Coronary artery (tissue), 2 donors: ENCODE measurements at regions not wholly inside any gene's neighbourhood (a gene's known extent, or its start where the extent isn't known, plus 50 kb on each side); places are given as distances from the start of the nearest gene placed in this dataset.

ENCODE experiments used
- DNase-seq: peaks from one replicate; pipeline ENCODE4 v3.0.0-alpha.2; 2017; ENCODE audit warnings: low spot score
- H3K27ac ChIP-seq, 2 donors: fragments of 200-600 bp; sonication (generic); one replicate each; pipeline ENCODE4 v1.5.1; 2016 to 2019
- H3K4me3 ChIP-seq: fragments of 200-600 bp; sonication (generic); 2 replicates; pipeline ENCODE4 v1.5.1; 2016; ENCODE audit warnings: mild to moderate bottlenecking, moderate library complexity
- TF ChIP-seq, protein P1 (sequence below): fragments of 200-600 bp; sonication (generic); IDR thresholded peaks from one replicate; pipeline ENCODE4 v1.5.1; 2019; ENCODE audit warnings: antibody characterized with exemption

DNA sequence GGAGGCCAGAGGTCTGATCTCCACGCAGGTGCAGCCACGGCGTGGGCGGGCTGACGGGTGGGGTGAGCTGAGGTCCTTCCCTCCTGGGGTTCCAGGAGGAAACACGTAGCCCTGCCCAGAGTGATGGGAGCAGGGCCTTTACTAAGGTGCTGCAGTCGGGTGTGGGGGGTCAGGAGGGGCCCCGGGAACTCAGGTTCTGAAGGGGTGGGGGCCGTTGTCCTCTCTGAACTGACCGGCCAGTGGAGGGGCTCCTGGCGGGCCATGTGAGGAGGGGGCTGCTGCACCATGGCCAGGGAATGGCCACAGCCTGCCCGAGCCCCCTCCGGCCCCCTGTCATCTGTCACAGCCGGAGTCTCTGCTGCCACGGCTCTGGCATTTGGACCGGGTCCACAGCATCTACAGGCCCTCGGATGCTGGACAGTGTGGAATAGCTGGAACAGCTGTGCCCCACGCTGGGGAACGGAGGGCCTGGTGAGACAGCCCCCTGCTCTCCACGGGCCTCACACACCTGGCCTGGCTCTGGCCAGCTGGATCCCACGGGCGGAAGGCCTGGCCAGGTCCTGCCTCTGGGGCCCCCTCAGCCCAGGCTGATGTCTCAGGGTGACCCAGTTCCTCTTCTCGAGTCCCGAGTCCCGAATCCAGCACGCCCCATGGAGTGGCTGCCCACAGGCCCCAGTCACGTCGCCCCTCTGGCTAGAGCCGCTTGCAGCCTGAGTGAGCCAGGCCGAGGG lies 145.6 kb upstream of the GPC1 start:
- TF ChIP-seq, protein P1, sequence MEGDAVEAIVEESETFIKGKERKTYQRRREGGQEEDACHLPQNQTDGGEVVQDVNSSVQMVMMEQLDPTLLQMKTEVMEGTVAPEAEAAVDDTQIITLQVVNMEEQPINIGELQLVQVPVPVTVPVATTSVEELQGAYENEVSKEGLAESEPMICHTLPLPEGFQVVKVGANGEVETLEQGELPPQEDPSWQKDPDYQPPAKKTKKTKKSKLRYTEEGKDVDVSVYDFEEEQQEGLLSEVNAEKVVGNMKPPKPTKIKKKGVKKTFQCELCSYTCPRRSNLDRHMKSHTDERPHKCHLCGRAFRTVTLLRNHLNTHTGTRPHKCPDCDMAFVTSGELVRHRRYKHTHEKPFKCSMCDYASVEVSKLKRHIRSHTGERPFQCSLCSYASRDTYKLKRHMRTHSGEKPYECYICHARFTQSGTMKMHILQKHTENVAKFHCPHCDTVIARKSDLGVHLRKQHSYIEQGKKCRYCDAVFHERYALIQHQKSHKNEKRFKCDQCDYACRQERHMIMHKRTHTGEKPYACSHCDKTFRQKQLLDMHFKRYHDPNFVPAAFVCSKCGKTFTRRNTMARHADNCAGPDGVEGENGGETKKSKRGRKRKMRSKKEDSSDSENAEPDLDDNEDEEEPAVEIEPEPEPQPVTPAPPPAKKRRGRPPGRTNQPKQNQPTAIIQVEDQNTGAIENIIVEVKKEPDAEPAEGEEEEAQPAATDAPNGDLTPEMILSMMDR = no peak
- Histone ChIP-seq H3K4me3 (no peak overlapping the region), H3K27ac (no peak overlapping the region)
- peak; percentile 62 for DNase-seq

DNA sequence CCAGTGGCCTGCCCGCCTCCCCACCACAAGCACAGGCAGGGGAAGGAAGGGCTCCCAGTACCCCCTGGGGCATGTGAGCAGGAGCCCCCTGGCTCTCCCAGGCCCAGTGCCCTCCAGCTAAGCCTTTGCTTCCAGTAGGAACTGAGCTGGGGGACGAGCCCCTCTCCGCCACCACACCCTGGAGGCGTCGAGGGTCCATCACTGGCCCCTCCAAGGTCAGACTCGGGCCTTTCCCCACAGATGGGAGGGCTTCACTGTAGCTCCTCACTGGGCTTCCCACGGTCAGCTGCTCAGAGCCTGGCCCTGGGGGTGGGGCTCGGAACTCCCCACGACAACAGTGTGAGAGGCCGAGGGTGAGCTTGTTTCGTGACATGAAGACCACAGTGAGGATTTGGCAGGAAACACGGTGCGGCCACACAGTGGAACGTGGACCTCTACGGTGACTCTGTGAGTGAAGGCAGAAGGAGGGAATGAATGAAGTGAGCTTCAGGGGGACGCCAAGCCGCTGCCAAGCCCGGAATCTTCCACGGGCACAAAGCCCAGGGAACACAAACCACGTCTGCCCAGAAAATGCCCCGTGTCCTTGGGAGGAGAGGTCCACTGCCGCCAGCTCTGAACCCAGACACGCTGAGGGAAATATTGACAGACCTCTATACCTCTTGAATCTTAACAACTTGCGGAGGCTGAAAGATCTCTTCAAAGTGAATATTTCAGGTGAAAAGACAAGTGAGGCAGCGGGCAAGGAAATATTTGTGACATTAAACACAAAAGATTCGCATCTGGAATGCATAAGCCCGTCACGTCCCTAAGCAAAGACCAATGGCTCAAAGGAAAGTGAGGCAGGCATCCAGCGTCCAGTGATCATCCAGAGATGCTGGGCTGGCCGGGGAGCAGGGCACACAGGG lies 144.8 kb upstream of the GPC1 start:
- no peak overlapping the region for H3K4me3 ChIP-seq

DNA sequence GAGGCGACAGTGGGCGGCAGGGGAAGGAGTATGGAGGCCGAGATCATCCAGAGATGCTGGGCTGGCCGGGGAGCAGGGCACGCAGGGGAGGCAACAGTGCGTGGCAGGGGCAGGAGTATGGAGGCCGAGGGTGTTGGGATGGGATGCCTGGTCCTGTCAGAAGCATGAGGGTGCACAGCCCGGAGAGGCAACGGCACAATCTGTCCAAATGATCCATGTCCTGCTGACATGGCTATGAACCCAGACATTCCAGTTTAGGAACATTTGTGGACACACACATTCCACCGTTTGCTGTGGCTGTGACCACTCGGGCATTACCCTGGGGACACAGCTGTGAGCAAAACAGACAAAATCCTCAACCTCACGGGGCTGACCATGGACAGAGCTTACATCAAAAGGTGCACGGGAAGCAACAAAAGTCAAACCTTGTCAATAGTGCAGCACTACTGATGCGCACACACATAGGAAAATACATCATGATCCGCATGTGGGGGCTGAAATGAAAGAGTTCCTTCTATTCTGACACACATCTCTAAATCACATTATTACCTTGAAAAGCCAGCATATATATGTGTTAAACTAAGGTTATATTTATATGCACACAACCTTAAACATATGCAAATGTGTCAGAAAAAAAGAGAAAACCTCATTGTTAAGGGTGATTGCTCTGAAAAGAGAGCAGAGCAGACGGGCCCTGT lies 144.0 kb upstream of the GPC1 start:
- peak; percentile 60 for DNase-seq
- no peak overlapping the region for H3K27ac ChIP-seq
- TF ChIP-seq, protein P1 = no peak
- no peak overlapping the region for H3K4me3 ChIP-seq

More for the DNA sequence above, 144.8 kb upstream of the GPC1 start:
- TF ChIP-seq, protein P1 = no peak
- no peak overlapping the region for H3K27ac ChIP-seq
- peak; percentile 63 for DNase-seq

DNA sequence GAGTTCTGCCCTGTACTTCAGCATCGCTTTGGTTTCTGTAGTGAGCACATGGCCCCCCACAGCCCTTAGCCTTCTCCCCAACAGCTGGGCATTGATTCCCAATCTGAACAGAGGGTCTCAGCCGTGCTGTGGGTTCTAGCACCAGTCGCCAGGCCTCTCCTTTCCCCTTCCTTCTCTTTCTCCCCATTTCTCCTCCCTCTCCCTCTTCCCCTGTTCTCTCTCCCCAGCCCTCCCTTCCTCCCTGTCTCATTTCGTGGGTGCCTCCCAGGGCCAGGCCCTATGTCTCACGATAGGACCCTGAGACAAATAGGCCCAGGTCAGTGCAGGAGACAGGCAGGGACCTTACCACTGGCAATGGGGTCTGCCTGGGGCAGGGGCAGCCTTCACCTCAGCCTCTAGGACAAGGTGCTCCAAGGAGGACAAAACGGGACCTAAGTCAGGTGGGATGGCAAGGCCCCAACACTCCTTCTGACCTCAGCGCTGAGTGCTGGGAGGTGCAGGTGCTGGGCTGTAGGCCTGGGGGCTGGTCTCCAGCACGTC lies 143.4 kb upstream of the GPC1 start:
- Histone ChIP-seq H3K4me3 (no peak overlapping the region), H3K27ac (no peak overlapping the region)
- peak; percentile 53 for DNase-seq
- TF ChIP-seq, protein P1 = no peak

DNA sequence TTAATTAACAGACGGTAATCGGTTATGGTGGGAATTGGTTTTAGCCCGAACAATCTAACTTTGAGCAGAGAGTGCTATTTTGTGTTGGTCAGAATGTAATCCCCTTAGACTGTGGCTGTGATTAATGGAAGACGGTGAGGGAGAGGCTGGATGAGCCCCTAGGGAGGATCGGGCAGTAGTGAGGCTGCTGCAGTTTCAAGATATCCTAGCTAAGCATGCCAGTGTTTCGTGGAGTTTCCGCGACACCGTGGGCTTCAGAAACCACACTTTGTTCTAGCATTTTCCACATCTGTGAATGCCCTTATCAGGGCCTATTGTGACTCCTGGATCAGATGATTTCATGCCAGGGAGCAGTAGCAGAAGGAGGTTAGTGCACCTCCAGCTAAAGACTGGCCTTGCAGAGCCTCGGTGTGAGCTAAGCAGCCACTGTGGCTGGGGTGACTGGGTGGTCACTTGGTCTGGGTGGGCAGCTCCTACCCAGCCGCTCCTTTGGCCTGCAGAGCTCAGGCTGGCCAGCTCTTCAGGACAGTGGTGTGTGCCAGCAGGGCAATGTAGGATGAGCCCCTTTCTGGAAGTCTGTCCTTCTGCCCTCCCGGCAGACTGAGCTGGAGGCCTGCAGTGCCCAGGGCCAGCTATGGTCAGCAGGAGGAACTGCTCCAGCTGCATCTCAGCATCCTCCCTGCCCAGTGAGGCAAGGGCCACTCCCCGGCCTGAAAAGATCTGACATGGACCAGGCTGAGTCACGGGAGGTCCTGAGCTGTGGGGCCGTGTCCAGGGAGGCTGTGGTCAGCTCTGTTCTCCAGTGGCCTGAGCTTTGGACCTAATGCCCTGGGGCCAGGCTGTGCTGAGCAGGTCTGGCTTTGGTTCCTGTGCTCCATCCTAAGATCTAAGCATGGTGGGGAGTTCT lies 142.6 kb upstream of the GPC1 start:
- TF ChIP-seq, protein P1 = no peak
- DNase-seq = peak; percentile 72
- Histone ChIP-seq H3K27ac (no peak overlapping the region), H3K4me3 (no peak overlapping the region)
